ENCODE measurements at regions not wholly inside any gene's neighbourhood (a gene's known extent, or its start where the extent isn't known, plus 50 kb on each side); places are given as distances from the start of the nearest gene placed in this dataset.

- intact Hi-C loops (cut with micrococcal nuclease): no loop called here
- ATAC-seq (no peak), DNase-seq (ENCODE audit: low read depth, low spot score) (no peak)
- Histone ChIP-seq H3K9ac (ENCODE audit: low read length) (no peak overlapping the region), H3K79me2 (ENCODE audit: insufficient read depth, low read length) (no peaks in the 10 kb centered on the region), H3K9me3 (ENCODE audit: control insufficient read depth in 1 of 2, insufficient read depth in 1 of 2, low read depth in 1 of 2, low read length in 2 of 2) (no peaks in the 10 kb centered on the region), H3K9me2 (ENCODE audit: insufficient read depth) (no peaks in the 10 kb centered on the region), H4K20me1 (ENCODE audit: insufficient read depth) (no peaks in the 10 kb centered on the region), H3K4me3 (replicated peaks in 1 of 2; ENCODE audit: low read depth in 1 of 2, low read length in 2 of 2) (no peak overlapping the region), H3K4me1 (ENCODE audit: control insufficient read depth in 1 of 2, insufficient read depth in 2 of 2, low read length in 2 of 2) (no peaks in the 10 kb centered on the region), H3K27me3 (ENCODE audit: insufficient read depth, low read length) (no peaks in the 10 kb centered on the region), H3K4me2 (ENCODE audit: low read length) (no peak overlapping the region), H3K36me3 (ENCODE audit: control insufficient read depth in 1 of 2, insufficient read depth in 2 of 2, low read length in 2 of 2) (no peaks in the 10 kb centered on the region), H3K27ac (ENCODE audit: low read depth, low read length) (no peak overlapping the region), H2AFZ (ENCODE audit: low read depth, low read length, poor library complexity, severe bottlenecking) (no peak overlapping the region)
- no peak for TF ChIP-seq JUND (IDR thresholded peaks at IDR 0.05)
- TF ChIP-seq ZNF274 (IDR thresholded peaks at IDR 0.05; ENCODE audit: low read depth, low read length): no peak
- no peak for TF ChIP-seq SIN3A (IDR thresholded peaks at IDR 0.05; ENCODE audit: low read depth)
- TF ChIP-seq, protein P1, sequence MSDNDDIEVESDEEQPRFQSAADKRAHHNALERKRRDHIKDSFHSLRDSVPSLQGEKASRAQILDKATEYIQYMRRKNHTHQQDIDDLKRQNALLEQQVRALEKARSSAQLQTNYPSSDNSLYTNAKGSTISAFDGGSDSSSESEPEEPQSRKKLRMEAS (IDR thresholded peaks at IDR 0.05): no peak
- no peak for TF ChIP-seq POLR2A (IDR thresholded peaks at IDR 0.05; ENCODE audit: borderline replicate concordance, extremely low read depth, insufficient read depth, insufficient read length)
- TF ChIP-seq, protein P2, sequence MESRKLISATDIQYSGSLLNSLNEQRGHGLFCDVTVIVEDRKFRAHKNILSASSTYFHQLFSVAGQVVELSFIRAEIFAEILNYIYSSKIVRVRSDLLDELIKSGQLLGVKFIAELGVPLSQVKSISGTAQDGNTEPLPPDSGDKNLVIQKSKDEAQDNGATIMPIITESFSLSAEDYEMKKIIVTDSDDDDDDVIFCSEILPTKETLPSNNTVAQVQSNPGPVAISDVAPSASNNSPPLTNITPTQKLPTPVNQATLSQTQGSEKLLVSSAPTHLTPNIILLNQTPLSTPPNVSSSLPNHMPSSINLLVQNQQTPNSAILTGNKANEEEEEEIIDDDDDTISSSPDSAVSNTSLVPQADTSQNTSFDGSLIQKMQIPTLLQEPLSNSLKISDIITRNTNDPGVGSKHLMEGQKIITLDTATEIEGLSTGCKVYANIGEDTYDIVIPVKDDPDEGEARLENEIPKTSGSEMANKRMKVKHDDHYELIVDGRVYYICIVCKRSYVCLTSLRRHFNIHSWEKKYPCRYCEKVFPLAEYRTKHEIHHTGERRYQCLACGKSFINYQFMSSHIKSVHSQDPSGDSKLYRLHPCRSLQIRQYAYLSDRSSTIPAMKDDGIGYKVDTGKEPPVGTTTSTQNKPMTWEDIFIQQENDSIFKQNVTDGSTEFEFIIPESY (IDR thresholded peaks at IDR 0.05; ENCODE audit: extremely low read depth, insufficient replicate concordance, low read length): no peak
- TF ChIP-seq, protein P3, sequence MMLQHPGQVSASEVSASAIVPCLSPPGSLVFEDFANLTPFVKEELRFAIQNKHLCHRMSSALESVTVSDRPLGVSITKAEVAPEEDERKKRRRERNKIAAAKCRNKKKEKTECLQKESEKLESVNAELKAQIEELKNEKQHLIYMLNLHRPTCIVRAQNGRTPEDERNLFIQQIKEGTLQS (IDR thresholded peaks at IDR 0.05): no peak
- TF ChIP-seq, protein P4, sequence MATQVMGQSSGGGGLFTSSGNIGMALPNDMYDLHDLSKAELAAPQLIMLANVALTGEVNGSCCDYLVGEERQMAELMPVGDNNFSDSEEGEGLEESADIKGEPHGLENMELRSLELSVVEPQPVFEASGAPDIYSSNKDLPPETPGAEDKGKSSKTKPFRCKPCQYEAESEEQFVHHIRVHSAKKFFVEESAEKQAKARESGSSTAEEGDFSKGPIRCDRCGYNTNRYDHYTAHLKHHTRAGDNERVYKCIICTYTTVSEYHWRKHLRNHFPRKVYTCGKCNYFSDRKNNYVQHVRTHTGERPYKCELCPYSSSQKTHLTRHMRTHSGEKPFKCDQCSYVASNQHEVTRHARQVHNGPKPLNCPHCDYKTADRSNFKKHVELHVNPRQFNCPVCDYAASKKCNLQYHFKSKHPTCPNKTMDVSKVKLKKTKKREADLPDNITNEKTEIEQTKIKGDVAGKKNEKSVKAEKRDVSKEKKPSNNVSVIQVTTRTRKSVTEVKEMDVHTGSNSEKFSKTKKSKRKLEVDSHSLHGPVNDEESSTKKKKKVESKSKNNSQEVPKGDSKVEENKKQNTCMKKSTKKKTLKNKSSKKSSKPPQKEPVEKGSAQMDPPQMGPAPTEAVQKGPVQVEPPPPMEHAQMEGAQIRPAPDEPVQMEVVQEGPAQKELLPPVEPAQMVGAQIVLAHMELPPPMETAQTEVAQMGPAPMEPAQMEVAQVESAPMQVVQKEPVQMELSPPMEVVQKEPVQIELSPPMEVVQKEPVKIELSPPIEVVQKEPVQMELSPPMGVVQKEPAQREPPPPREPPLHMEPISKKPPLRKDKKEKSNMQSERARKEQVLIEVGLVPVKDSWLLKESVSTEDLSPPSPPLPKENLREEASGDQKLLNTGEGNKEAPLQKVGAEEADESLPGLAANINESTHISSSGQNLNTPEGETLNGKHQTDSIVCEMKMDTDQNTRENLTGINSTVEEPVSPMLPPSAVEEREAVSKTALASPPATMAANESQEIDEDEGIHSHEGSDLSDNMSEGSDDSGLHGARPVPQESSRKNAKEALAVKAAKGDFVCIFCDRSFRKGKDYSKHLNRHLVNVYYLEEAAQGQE (IDR thresholded peaks at IDR 0.05; ENCODE audit: low read depth): no peak
- no peak for TF ChIP-seq CEBPB (IDR thresholded peaks at IDR 0.05; ENCODE audit: low read depth)
- no peak for TF ChIP-seq EGR1 (IDR thresholded peaks at IDR 0.05; ENCODE audit: low read depth)
- no peak for TF ChIP-seq EZH2 (IDR thresholded peaks at IDR 0.05)
- no TSS peak for BruUV-seq (replicated peaks)
- RAD21 ChIA-PET (ENCODE audit: low non-redundant PET in 1 of 2, low total read pairs in 2 of 2, uncharacterized antibody in 2 of 2, unreplicated experiment in 2 of 2): no interaction called here
- POLR2A ChIA-PET: no interaction called here
- CTCF ChIA-PET: no interaction called here
Observed at GRCh38 chr1:182330303-182330702, 61.3 kb downstream of the GLUL start.

All from HCT116 (cell line).